PC-9 (cell line): ENCODE measurements at regions not wholly inside any gene's neighbourhood (a gene's known extent, or its start where the extent isn't known, plus 50 kb on each side); places are given as distances from the start of the nearest gene placed in this dataset.

Source experiments
- EZH2 ChIP-seq: fragments of 200-600 bp; sonication (generic); IDR thresholded peaks from 2 replicates; pipeline ENCODE4 v1.8.0; 2017; ENCODE audit warnings: antibody characterized with exemption, low read depth
- TF ChIP-seq, protein P1 (sequence below): fragments of 200-600 bp; sonication (generic); conservative IDR thresholded peaks from 2 replicates; pipeline ENCODE4 v1.6.1; 2017; ENCODE audit warnings: mixed run types, antibody characterized with exemption, mild to moderate bottlenecking, moderate library complexity

GRCh38 chr3:64815789-64816188, 128.0 kb upstream of the ADAMTS9 start:
- TF ChIP-seq, protein P1, sequence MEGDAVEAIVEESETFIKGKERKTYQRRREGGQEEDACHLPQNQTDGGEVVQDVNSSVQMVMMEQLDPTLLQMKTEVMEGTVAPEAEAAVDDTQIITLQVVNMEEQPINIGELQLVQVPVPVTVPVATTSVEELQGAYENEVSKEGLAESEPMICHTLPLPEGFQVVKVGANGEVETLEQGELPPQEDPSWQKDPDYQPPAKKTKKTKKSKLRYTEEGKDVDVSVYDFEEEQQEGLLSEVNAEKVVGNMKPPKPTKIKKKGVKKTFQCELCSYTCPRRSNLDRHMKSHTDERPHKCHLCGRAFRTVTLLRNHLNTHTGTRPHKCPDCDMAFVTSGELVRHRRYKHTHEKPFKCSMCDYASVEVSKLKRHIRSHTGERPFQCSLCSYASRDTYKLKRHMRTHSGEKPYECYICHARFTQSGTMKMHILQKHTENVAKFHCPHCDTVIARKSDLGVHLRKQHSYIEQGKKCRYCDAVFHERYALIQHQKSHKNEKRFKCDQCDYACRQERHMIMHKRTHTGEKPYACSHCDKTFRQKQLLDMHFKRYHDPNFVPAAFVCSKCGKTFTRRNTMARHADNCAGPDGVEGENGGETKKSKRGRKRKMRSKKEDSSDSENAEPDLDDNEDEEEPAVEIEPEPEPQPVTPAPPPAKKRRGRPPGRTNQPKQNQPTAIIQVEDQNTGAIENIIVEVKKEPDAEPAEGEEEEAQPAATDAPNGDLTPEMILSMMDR, result no peak
- TF ChIP-seq EZH2, result no peak
